ENCODE measurements at regions not wholly inside any gene's neighbourhood (a gene's known extent, or its start where the extent isn't known, plus 50 kb on each side); places are given as distances from the start of the nearest gene placed in this dataset.
"Not testable (repeated sequence)": the region's sequence is repeated elsewhere in the genome, so short reads cannot be mapped to it uniquely, and the experiment has no call there.

DNA sequence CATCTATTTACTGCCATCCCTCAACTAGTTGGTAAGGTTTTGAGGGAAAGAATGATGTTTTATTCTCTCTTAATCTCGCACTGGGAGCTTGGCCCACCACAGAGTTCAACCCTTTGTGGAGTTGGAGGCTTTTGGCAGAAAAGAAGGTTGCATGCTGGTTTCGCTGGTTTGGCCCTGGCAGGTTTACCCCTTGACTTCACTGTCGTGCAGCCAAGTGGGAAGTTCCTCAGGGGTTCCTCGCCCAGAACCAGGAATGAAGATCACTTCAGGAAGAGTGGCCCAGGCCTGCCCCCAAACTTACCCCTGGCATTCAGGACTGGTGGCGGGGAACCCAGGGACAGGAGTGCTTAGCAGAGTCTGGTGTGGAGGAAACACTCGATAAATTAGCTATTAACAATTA lies 103.1 kb upstream of the LYZL2 start:
- no peak for DNase-seq (ENCODE audit: low spot score)

DNA sequence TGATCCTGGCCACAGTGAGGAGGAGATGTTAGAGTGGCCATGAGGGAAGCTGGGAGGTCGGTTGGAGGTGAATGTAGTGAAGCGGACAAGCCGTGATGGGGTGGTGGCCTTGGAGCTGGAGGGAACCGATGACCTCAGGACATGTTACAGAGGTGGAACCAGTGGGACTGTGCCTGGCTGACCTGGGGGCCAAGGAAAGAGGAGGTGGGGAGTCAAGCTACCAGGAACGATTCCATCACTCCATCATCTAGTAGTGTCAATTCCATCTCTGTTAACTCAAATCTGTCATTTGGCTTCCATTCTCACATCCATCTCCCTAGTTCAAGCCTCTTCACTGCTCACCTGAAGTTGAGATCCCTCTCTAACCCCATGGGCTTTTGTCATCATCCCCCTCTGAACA lies 102.4 kb upstream of the LYZL2 start:
- DNase-seq (ENCODE audit: low spot score), result no peak

DNA sequence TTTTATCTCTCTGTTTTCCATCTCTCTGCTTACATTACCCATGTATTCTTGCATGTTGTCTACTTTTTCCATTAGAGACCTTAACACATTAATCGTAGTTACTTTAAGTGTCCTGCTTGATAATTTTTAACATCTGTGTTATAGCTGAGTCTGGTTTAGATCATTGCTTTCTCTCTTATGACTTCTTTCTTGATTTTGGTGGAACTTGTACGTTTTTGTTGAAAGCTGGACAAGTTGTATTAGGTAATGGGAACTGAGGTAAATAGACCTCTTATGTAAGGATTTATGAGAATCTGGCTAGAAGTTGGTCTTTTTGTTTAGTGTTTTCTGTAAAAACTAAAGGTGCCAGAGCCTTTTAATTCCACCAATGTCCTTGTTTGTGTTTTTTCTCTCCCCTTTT lies 100.8 kb upstream of the LYZL2 start:
- DNase-seq (ENCODE audit: low spot score), result no peak

DNA sequence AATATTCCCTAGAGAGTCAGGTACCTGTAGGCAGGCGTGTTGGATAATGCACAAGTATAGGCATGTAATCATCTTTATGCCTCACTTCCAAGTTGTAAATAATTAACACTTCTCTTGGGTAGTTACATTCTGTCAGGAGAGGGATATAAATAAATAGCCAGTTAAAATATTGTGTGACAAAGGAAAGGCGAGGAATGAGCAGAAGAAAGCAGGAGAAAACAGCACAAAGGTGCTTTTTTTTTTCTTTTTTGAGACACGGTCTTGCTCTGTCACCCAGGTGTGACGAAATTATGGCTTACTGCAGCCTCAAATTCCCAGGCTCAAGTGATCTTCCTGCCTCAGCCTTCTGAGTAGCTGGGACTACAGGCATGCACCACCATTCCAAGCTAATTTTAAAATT lies 99.2 kb upstream of the LYZL2 start:
- DNase-seq (ENCODE audit: low spot score), result no peak

DNA sequence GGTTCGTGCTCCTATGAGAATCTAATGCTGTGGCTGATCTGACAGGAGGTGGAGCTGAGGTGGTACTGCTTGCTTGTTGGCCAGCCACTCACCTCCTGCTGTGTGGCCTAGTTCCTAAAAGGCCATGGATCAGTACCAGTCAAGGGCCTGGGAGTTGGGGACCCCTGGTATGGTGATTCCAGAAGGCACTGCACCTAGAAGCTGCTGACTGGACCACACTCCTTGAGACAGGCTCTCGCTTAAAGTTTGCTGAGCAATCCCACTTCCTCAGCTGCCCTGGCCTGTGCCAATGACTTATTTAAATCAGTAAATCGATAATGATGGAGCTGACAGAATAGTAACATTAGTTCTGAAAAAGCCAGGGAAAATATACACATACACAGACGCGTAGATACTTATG lies 98.6 kb upstream of the LYZL2 start:
- DNase-seq (ENCODE audit: low spot score), result no peak

DNA sequence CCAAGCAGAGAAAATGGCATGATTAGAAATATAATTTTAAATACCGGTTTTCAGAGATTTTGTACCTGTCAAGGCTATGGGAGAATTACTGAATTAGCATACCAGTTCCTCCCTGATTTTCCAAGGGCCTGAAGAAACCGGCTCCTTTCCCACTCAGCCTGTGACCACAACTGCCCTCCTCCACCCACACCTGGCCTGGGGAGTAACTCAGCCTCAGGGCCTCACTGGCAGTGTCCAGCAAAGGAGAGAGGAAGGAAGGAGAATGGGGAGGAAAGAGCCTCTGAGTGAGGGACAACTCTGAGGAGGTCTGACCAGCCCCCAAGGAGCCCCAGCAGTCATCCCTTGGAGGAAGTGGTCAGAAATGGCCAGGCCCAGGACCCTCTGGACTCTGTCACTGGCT lies 98.0 kb upstream of the LYZL2 start:
- no peak for DNase-seq (ENCODE audit: low spot score)

DNA sequence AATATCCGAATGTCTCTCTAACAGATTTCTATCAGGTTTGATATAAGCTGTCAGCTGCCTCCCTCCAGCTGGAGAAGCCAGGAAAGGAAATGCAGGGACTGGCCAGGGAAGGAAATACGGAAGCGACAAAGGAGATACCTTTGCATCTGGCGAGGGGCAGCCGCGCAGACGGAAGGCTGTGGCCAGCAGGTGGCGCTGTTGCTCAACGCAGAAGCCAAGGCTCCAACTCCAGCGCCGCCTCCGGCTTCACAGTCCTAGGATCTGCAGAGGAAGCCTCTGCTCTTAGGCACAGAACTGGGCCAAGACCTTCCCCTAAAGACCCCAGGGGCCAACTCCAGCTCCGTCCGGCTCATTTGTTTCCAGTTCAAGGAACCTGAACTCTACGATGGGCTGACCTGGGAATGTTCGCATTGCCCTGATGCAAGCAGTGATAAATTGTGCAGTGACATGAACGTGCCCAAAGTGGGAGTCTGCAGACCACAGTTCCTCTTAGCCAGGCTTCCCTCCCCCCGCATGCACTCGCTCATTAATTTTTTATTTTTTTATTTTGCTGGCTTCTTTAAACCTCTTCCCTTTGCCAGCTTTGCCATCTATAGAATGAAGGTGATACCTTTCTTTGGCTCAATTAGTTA lies 97.3 kb upstream of the LYZL2 start:
- peak; percentile 76 for DNase-seq (ENCODE audit: low spot score)

DNA sequence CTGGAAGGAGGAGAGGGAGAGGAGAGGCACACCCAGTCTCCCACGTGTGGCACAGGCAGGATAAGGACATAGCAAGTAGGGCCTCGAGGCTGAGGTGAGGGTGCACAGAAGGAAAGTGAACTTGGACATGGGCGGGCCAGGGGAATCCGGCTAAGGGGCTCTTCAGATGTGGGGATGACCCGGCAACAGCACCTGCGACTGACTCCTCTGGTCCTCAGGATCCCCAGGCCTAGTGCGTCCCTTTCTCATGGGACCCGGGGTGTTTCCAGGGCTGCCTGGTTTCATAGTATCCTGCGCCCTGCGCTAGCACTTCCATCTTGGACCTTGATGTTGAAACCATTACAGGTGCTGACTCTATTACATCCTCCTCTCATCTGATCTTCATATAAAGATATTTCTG lies 96.1 kb upstream of the LYZL2 start:
- DNase-seq (ENCODE audit: low spot score), result no peak

DNA sequence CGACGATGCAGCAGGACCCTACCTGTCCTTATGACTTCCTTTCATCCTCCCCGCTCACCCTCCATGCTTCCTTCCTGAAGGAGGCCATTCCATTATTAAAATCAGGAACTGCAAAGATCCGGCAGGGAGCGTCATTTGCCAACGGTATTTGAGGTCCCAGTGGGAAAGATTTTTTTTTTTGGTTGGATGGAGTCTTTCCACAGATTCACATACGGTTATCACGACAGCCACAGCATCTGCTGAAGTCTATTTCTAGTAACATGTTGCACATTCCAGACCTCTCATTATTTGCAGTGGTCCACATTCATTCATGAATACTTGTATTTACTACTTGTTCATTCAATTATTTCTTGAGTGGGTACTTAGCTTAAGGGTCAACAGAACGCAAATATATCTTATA lies 94.7 kb upstream of the LYZL2 start:
- DNase-seq (ENCODE audit: low spot score), result no peak

DNA sequence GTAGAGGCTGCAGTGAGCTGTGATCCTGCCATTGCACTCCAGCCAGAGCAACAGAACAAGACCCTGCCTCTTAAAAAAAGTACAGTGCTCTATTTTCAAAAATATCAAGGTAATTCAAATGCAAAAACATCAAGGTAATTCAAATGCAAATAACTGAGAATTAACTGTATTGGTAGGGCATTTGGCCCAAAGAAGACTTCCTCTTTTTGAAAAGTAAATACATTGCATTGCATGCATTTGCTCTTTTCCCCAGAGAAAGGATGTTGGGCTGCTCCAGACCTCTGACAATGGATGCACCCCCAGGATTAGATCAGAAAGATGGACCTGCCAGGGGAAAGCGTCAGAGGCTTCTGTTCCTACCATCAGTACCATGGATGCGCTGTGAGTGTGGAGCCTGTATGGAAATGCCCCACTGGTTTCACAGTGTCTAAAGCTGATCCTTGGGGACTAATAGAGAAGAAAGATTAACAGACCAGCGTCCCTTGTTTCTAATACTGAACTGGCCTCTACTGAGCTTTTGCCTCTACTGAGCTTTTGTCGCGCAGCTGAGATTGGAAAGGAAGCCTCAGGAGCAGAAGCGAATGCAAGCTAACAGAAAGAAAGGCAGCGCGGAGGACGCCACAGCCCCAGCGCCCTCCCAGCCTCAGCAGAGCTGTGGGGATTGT lies 93.5 kb upstream of the LYZL2 start:
- no peak for DNase-seq (ENCODE audit: low spot score)

DNA sequence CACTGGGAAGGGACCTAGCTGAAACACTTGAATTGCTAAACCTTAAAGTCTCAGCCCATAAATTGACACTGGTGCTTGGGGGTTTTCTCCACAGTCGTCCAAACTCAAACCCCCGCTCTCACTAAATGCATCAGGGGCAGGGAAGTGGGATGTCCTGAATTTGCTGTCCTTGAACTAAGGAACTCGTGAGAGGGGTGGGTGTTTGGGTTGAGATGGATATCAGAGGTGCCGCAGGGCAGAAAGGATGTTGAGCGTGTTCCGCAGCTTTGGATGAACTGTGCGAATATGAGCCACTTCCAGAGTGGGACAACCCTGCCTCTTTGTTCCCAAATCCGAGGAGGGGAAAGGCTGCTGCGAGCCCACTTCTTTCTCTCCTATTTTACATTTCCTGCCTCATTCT lies 90.3 kb upstream of the LYZL2 start:
- no peak for DNase-seq (ENCODE audit: low spot score)

DNA sequence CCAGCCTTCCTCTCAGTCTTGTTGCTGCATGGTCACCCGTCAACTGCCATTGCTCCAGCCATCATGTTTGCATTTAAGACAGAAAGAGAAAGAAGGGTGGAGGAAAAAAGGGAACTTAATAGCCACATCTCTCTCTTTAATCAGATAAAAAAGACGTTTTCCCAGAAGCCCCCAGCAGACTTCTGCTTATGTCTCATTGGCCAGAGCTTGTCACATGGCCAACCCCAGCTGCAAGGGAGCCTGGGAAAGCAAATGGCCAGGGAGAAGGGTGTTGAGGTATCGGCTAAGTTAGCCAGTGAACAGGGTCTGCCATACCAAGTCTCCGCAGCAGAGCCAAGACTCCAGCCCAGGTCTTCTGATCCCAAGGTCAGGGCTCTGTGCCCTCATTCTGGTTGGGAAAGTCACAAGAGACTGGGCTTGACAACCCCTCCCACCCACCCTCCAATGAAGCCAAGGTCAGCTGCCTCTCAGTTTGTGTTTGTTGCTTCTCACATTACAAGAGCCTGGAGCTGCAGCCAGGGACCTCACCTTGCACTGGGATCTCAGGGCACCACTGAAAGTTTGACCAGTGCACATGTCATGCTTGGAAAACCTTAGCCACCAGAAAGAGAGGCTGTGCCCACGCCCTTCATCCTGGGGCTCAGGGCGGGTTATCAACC lies 80.3 kb upstream of the LYZL2 start:
- DNase-seq (ENCODE audit: low spot score), result no peak

DNA sequence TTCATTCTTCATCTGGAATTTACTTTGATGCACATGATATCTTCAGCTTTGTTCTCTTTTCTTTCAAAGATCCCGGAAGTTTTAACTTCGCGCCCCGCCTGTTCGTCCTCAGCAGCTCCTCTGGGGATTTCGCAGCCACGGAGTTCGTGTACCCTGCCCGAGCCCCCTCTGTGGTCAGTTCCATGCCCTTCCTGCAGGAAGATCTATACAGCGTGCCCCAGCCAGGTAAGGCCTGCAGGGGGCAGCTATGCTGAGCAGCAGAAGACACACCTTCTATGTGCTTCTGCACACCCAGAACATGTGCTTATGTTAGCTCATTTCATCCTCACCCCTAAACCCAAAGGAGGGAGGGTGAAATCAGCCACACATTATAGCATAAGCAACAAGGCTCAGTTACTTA lies 79.7 kb upstream of the LYZL2 start:
- DNase-seq (ENCODE audit: low spot score), result no peak

DNA sequence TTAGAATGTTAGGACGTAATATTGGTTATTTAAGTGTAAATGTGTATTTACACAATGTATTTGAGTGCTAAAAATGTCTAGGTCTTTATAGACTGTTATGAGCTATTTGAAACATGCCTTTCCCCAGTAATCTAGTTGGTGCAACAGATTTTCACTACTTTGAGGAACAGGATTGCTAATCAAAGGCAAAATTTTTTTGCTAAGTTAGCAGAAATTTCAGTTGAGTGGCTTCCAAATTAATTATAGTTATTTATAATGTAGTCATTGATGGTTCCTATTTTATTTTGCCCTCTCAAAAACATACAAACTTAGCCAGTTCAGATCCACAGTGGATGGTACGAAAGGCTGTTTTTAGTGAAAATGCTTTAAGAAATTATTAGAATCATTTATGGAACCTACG lies 78.7 kb upstream of the LYZL2 start:
- DNase-seq (ENCODE audit: low spot score), result no peak

DNA sequence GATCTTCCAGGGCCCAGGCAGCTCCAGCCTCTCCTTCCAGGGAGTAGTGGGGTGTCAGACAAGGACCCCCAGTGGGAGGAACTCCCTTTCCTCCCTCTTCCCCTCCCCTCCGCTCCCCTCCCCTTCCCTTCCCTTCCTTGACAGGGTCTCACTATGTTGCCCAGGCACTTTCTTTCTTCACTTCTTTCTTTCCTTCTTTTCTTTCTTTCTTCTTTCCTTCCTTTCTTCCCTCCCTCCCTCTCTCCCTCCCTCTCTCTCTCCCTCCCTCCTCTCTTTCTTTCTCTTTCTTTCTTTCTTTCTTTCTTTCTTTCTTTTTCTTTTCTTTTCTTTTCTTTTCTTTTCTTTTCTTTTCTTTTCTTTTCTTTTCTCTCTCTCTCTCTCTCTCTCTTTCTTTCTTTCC lies 76.6 kb upstream of the LYZL2 start:
- not testable (repeated sequence) for DNase-seq (ENCODE audit: low spot score)

DNA sequence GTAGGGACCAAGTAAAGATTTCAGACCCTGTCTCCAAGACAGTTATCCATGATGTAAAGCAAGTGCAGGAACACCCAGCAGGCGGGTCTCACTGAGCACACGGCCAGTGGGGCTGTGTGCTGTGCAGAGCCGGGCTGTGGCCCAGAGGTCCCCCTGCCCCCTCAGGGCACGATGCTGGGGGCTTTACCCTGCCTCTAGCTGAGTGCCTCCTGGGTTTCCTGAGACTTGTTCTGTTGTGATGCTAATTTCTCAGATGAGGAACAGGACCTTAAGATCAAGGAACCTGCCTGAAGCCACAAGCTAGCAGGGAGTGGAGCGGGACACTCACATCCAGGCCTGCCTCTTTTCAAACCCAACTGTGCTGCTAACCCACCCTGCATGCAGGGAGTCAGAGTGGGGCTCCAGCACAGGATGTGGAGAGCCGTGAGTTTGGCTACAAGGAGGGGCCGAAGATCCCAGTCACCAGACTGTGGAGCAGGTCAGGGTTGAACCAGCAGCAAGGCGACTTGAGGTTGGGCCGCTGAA lies 76.1 kb upstream of the LYZL2 start:
- no peak for DNase-seq (ENCODE audit: low spot score)

DNA sequence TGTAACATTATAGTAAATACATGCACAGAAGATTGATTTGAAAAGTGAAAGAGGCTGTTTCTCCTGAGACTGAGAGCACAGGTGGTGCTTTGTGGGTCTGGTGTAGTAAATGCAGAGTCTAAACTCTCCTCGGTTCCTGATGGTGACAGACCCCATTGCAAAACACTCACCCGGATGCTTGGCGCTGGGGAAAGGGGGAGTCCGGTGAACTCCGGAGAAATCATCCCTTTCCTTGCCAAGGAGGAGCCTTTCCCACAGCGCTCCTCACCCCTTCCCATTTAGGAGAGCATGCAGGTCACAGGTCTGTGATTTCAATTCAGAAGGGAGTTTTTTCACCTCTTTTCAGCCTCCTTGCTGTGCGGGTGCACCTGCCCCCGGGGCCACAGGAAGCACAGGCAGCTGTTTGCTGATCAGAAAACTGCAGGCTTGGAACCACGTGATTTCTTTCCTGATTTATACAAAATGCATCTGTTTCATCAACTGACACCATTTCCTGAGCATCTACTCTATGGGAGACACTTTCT lies 75.6 kb upstream of the LYZL2 start:
- DNase-seq (ENCODE audit: low spot score), result no peak

DNA sequence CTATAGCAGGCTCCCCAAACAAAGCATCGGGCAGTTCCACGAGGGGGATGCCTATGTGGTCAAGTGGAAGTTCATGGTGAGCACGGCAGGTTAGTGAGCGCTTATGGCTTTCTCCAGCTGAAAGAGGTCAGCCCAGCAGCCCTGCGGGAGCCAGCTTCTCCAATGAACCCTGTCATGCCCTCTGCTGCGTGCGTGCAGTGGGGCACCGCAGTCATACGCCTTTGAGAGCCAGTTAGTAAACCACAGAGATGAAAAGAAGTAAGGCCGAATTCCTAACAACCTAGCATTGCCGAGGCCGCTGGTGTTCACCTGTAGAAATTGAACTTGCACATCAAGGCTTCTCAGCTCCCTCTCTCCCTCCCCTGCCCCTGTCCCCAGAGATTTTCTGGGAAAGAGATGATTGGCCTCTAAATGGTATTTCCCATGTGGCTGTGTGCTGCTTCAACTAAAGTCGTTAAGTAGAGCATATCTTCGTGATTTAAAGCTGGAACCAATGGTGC lies 75.1 kb upstream of the LYZL2 start:
- DNase-seq (ENCODE audit: low spot score), result not testable (repeated sequence)

DNA sequence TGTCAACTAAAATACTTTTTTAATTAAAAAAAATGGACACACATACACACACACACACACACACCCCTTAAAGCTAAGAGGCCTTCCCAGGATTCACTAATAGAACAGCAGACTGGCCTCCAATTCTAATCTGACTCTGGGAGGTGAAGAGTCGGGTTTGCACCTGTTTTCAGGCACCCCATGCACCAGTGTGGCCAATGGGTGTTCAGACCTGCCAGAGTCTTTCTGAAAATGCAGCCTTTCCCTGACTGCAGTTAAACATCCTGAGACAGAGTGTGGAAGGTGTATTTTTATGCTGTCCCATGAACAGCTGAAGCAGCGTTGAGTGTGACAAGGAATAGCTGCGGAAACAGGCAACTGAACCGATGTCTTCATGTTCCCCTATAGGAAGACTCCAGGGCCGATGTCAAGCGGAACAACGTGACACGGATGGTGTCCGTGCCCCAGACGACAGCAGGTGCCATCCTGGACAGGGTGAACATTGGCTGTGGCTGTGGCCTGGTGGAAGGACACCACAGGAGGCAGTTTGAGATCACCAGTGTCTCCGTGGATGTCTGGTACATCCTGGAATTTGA lies 74.6 kb upstream of the LYZL2 start:
- no peak for DNase-seq (ENCODE audit: low spot score)

DNA sequence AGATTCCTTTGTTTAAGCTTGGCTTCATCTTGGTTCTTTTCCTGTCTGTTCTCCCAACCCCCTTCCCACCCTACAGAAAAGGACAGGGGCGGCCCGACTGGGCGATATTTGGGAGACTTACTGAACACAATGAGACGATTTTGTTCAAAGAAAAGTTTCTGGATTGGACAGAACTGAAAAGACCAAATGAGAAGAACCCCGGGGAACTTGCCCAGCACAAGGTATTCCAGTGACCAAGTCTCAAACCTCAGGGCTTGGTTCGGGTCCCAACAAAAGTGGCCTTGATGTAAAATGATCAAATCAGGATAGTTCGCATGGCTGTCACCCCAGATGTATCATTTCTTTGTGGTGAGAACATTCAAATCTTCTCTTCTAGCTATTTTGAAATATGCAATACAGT lies 73.9 kb upstream of the LYZL2 start:
- DNase-seq (ENCODE audit: low spot score), result not testable (repeated sequence)

DNA sequence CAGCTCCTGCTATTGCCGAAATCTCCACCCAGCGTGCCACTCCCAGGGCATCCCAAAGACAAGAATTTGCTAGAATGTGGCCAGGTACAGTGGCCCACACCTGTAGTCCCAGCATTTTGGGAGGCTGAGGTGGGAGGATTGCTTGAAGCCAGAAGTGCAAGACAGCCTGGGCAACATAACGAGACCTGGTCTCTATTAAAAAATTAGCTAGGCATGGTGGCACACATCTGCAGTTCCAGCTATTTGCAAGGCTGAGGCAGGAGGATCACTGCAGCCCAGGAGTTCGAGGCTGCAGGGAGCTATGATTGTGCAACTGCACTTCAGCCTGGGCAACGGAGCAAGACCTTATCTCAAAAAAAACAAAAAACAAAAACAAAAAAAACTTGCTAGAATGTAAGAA lies 73.3 kb upstream of the LYZL2 start:
- no peak for DNase-seq (ENCODE audit: low spot score)

DNA sequence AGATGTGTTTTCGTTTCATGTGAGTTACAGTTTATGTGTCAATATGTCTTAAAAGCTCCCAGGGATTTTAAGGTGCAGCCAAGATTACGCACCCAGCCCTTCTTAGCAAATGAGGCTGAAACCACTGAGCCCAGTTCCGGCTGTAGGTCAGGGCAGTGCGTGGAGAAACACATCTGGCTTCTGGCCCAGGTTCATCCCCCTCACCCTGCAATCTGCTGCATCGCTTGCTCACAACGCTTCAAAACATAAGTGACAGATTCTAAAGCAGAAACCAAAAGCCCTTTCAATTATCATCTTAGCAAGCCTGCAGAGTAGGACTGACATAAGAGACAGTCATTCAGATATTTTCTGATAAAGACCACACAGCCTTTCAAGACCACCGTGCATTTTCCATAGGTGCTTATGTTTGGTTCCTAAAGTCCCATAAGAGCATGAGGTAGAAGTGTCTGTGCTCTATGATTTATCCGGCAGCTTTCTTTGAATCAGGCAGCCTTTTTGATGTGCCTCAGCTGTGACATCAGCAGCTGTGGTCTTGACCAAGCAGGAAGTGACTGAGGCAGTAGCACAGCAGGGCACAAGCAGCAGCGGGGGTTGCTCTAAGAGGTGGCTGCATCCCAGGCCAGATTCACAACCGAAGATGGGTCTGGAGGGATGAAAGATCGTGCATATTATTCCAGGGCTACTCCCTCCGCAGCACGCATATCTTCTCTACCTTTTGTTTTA lies 72.1 kb upstream of the LYZL2 start:
- no peak for DNase-seq (ENCODE audit: low spot score)
